Neural cell (in vitro differentiated cells): ENCODE measurements at regions not wholly inside any gene's neighbourhood (a gene's known extent, or its start where the extent isn't known, plus 50 kb on each side); places are given as distances from the start of the nearest gene placed in this dataset.

Experiments used
- H2AFZ ChIP-seq: fragments of 200-600, 300-800 bp; sonication (generic), shearing (Covaris generic); 2 replicates; pipeline ENCODE4 v1.6.0; 2014; ENCODE audit warnings: low read depth, mild to moderate bottlenecking, antibody characterized with exemption, low read length, moderate library complexity
- H3F3A ChIP-seq: fragments of 200-600 bp; shearing (Covaris generic); 2 replicates; pipeline ENCODE4 v1.6.1; 2016; ENCODE audit warnings: mild to moderate bottlenecking, moderate library complexity, mixed read lengths, antibody characterized with exemption, low read length; ENCODE audit not compliant: insufficient read depth, poor library complexity, severe bottlenecking
- H3K27ac ChIP-seq: fragments of 200-600, 300-800 bp; sonication (generic), shearing (Covaris generic); 2 replicates; pipeline ENCODE4 v1.5.1; 2014; ENCODE audit warnings: mild to moderate bottlenecking, low read length, moderate library complexity
- H3K27me3 ChIP-seq: fragments of 300-800, 200-600 bp; sonication (generic), shearing (Covaris generic); 2 replicates; pipeline ENCODE4 v1.6.0; 2014; ENCODE audit warnings: mild to moderate bottlenecking, low read depth, low read length, moderate library complexity; ENCODE audit not compliant: insufficient read depth
- H3K36me3 ChIP-seq: fragments of 300-800, 200-600 bp; sonication (generic), shearing (Covaris generic); 2 replicates; pipeline ENCODE4 v1.5.1; 2014; ENCODE audit warnings: mild to moderate bottlenecking, antibody characterized with exemption, low read length, moderate library complexity; ENCODE audit not compliant: insufficient read depth
- H3K4me2 ChIP-seq: fragments of 300-800, 200-600 bp; sonication (generic), shearing (Covaris generic); 2 replicates; pipeline ENCODE4 v1.6.0; 2014; ENCODE audit warnings: mild to moderate bottlenecking, low read length
- H3K4me3 ChIP-seq: fragments of 300-800, 200-600 bp; sonication (generic), shearing (Covaris generic); 2 replicates; pipeline ENCODE4 v1.5.1; 2014; ENCODE audit warnings: mild to moderate bottlenecking, low read length, moderate library complexity
- H3K79me2 ChIP-seq: fragments of 200-600 bp; shearing (Covaris generic); replicated peaks from 2 replicates; pipeline ENCODE4 v1.6.0; 2014; ENCODE audit warnings: mild to moderate bottlenecking, low read length, moderate library complexity; ENCODE audit not compliant: insufficient read depth
- H3K9ac ChIP-seq: fragments of 300-800, 200-600 bp; sonication (generic), shearing (Covaris generic); 2 replicates; pipeline ENCODE4 v1.6.1; 2016; ENCODE audit warnings: mild to moderate bottlenecking, low read length, mixed read lengths
- H3K9me2 ChIP-seq: fragments of 200-600 bp; shearing (Covaris generic); 2 replicates; pipeline ENCODE4 v1.6.1; 2016; ENCODE audit warnings: mild to moderate bottlenecking, low read length, mixed read lengths; ENCODE audit not compliant: insufficient read depth
- H3K9me3 ChIP-seq: fragments of 200-600, 300-800 bp; sonication (generic), shearing (Covaris generic); 2 replicates; pipeline ENCODE4 v1.6.1; 2016; ENCODE audit warnings: mild to moderate bottlenecking, mixed run types, low read length, moderate library complexity, mixed read lengths
- H4K20me1 ChIP-seq: fragments of 200-600 bp; shearing (Covaris generic); 2 replicates; pipeline ENCODE4 v1.6.1; 2016; ENCODE audit warnings: mild to moderate bottlenecking, mixed run types; ENCODE audit not compliant: insufficient read depth
- EP300 ChIP-seq: fragments of 450-650 bp; conservative IDR thresholded peaks from 2 replicates; pipeline ENCODE4 v1.6.1; 2014; ENCODE audit warnings: antibody characterized with exemption, mild to moderate bottlenecking, moderate library complexity; ENCODE audit not compliant: poor library complexity, severe bottlenecking
- EZH2 ChIP-seq: fragments of 200-600, 300-800 bp; shearing (Covaris generic), sonication (generic); IDR thresholded peaks from 2 replicates; pipeline ENCODE4 v1.6.1; 2014; ENCODE audit warnings: antibody characterized with exemption, low read length, borderline replicate concordance, mild to moderate bottlenecking; ENCODE audit not compliant: insufficient read depth, poor library complexity, severe bottlenecking
- MXI1 ChIP-seq: fragments of 450-650 bp; conservative IDR thresholded peaks from 2 replicates; pipeline ENCODE4 v1.6.1; 2014; ENCODE audit warnings: antibody characterized with exemption, mild to moderate bottlenecking; ENCODE audit not compliant: poor library complexity, severe bottlenecking
- POLR2AphosphoS5 ChIP-seq: IDR thresholded peaks from 2 replicates; pipeline ENCODE4 v1.6.1; 2012
- RAD21 ChIP-seq: fragments of 450-650 bp; conservative IDR thresholded peaks from 2 replicates; pipeline ENCODE4 v1.6.1; 2014; ENCODE audit warnings: antibody characterized with exemption, mild to moderate bottlenecking, moderate library complexity
- REST ChIP-seq: IDR thresholded peaks from 2 replicates; pipeline ENCODE4 v1.6.1; 2012; ENCODE audit warnings: borderline replicate concordance
- SMC3 ChIP-seq: fragments of 450-650 bp; conservative IDR thresholded peaks from 2 replicates; pipeline ENCODE4 v1.6.1; 2014; ENCODE audit warnings: antibody characterized with exemption, mild to moderate bottlenecking, moderate library complexity; ENCODE audit not compliant: poor library complexity
- TAF1 ChIP-seq: IDR thresholded peaks from 2 replicates; pipeline ENCODE4 v1.6.1; 2012; ENCODE audit warnings: low read depth
- TF ChIP-seq, protein P1 (sequence below): fragments of 450-650 bp; IDR thresholded peaks from 2 replicates; pipeline ENCODE4 v1.5.1; 2014; ENCODE audit warnings: antibody characterized with exemption, mild to moderate bottlenecking, moderate library complexity; ENCODE audit not compliant: poor library complexity, severe bottlenecking

GRCh38 chr1:47701741-47702515 lies 264.1 kb downstream of the FOXD2 start:
- no peaks in the 10 kb centered on the region for H4K20me1 ChIP-seq
- TF ChIP-seq POLR2AphosphoS5 (no peak), TAF1 (no peak), REST (no peak), EP300 (no peak), RAD21 (no peak), SMC3 (no peak), MXI1 (no peak), EZH2 (no peak)
- TF ChIP-seq, protein P1, sequence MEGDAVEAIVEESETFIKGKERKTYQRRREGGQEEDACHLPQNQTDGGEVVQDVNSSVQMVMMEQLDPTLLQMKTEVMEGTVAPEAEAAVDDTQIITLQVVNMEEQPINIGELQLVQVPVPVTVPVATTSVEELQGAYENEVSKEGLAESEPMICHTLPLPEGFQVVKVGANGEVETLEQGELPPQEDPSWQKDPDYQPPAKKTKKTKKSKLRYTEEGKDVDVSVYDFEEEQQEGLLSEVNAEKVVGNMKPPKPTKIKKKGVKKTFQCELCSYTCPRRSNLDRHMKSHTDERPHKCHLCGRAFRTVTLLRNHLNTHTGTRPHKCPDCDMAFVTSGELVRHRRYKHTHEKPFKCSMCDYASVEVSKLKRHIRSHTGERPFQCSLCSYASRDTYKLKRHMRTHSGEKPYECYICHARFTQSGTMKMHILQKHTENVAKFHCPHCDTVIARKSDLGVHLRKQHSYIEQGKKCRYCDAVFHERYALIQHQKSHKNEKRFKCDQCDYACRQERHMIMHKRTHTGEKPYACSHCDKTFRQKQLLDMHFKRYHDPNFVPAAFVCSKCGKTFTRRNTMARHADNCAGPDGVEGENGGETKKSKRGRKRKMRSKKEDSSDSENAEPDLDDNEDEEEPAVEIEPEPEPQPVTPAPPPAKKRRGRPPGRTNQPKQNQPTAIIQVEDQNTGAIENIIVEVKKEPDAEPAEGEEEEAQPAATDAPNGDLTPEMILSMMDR: no peak
- no peaks in the 10 kb centered on the region for H3K36me3 ChIP-seq
- no peak overlapping the region for H3K27ac ChIP-seq
- H3K9ac ChIP-seq: no peak overlapping the region
- no peak overlapping the region for H3K4me3 ChIP-seq
- H3K79me2 ChIP-seq: no peaks in the 10 kb centered on the region
- no peak overlapping the region for H2AFZ ChIP-seq
- no peaks in the 10 kb centered on the region for H3K9me2 ChIP-seq
- H3K9me3 ChIP-seq: no peaks in the 10 kb centered on the region
- H3F3A ChIP-seq: no peaks in the 10 kb centered on the region
- peaks cover 4% of the 10 kb centered on the region for H3K27me3 ChIP-seq
- H3K4me2 ChIP-seq: no peak overlapping the region

GRCh38 chr1:47703156-47703825 lies 265.4 kb downstream of the FOXD2 start:
- TF ChIP-seq SMC3: no peak
- no peak overlapping the region for H3K4me2 ChIP-seq
- no peak overlapping the region for H2AFZ ChIP-seq
- no peak overlapping the region for H3K27ac ChIP-seq
- no peaks in the 10 kb centered on the region for H3F3A ChIP-seq
- no peak overlapping the region for H3K9ac ChIP-seq
- no peaks in the 10 kb centered on the region for H3K9me3 ChIP-seq
- no peaks in the 10 kb centered on the region for H3K9me2 ChIP-seq
- no peaks in the 10 kb centered on the region for H4K20me1 ChIP-seq
- no peaks in the 10 kb centered on the region for H3K36me3 ChIP-seq
- no peak overlapping the region for H3K4me3 ChIP-seq
- H3K27me3 ChIP-seq: peaks cover 17% of the 10 kb centered on the region
- H3K79me2 ChIP-seq: no peaks in the 10 kb centered on the region
